Calu3 (cell line): ENCODE measurements at regions not wholly inside any gene's neighbourhood (a gene's known extent, or its start where the extent isn't known, plus 50 kb on each side); places are given as distances from the start of the nearest gene placed in this dataset.

Experiments used
- BruUV-seq: library from RNA; stranded (reverse); fragments of 400-500 nt; replicated peaks from 2 replicates; lab custom pipeline; 2021; lab: Mats Ljungman, UMichigan
- CTCF ChIA-PET: fragments of 300-600 bp; sonication (Branson Sonifier 250); formaldehyde crosslinking; loops from one replicate; lab custom pipeline; 2022; ENCODE audit warnings: antibody characterized with exemption; lab: Charles Lee
- DNase-seq: peaks from one replicate; pipeline ENCODE4 v3.0.0; 2022
- H3K27ac Mint-ChIP-seq: one replicate; pipeline ENCODE4 v1.8.0; 2022; ENCODE audit warnings: mixed read lengths; ENCODE audit not compliant: unreplicated experiment
- H3K27me3 Mint-ChIP-seq: one replicate; pipeline ENCODE4 v1.8.0; 2022; ENCODE audit warnings: mixed read lengths; ENCODE audit not compliant: unreplicated experiment
- H3K36me3 Mint-ChIP-seq: one replicate; pipeline ENCODE4 v1.8.0; 2022; ENCODE audit warnings: mild to moderate bottlenecking, moderate library complexity, mixed read lengths; ENCODE audit not compliant: insufficient read depth, unreplicated experiment
- H3K4me1 Mint-ChIP-seq: one replicate; pipeline ENCODE4 v1.8.0; 2022; ENCODE audit warnings: mild to moderate bottlenecking, low read depth, mixed read lengths; ENCODE audit not compliant: unreplicated experiment
- H3K4me3 Mint-ChIP-seq: one replicate; pipeline ENCODE4 v1.8.0; 2022; ENCODE audit warnings: mild to moderate bottlenecking, low read depth, moderate library complexity, mixed read lengths; ENCODE audit not compliant: unreplicated experiment
- H3K9me3 Mint-ChIP-seq: one replicate; pipeline ENCODE4 v1.8.0; 2022; ENCODE audit warnings: low read depth, mixed read lengths; ENCODE audit not compliant: unreplicated experiment
- CTCF ChIP-seq: fragments of 200-600 bp; IDR thresholded peaks from one replicate; pipeline ENCODE4 v1.8.0; 2022; ENCODE audit warnings: antibody characterized with exemption; ENCODE audit not compliant: unreplicated experiment
- intact Hi-C: fragments of 100-400 bp; cut with micrococcal nuclease; formaldehyde crosslinking; loops from one replicate; pipeline ENCODE4 v1.10.0; 2022; ENCODE audit not compliant: unreplicated experiment

DNA sequence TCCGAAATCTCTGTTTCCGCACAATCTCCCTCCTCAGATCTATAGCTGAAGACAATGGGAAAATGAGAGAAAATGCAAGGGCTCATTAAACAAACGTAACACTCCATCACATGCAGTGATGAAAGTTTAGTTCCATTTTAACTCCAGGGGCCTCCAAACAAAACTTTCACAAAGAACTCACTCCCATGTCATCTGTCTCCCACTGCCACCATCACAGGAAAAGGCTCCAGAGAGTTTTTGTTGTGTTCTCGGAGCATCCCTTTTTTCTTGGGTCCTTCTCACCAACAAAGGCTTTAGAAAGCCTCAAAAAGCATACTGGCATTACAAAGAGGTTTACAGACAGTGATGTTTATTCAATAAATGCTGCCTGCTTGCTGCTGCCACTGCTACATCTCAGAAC lies 339.6 kb downstream of the TPBG start:
- Mint-ChIP-seq H3K36me3 (no peaks in the 10 kb centered on the region), H3K4me3 (no peak overlapping the region), H3K27ac (no peak overlapping the region), H3K4me1 (no peaks in the 10 kb centered on the region), H3K9me3 (peaks cover 4% of the 10 kb centered on the region), H3K27me3 (no peaks in the 10 kb centered on the region)
- intact Hi-C loops: no loop called here
- TF ChIP-seq CTCF: no peak
- DNase-seq: no peak
- BruUV-seq: no TSS peak
- CTCF ChIA-PET: no interaction called here

GRCh38 chr6:82704045-82704444 lies 340.4 kb downstream of the TPBG start:
- CTCF ChIA-PET: no interaction called here
- Mint-ChIP-seq H3K36me3 (no peaks in the 10 kb centered on the region), H3K27me3 (no peaks in the 10 kb centered on the region), H3K9me3 (peaks cover 4% of the 10 kb centered on the region), H3K27ac (no peak overlapping the region), H3K4me1 (no peaks in the 10 kb centered on the region), H3K4me3 (no peak overlapping the region)
- TF ChIP-seq CTCF: no peak
- no peak for DNase-seq
- intact Hi-C loops: no loop called here
- no TSS peak for BruUV-seq

DNA sequence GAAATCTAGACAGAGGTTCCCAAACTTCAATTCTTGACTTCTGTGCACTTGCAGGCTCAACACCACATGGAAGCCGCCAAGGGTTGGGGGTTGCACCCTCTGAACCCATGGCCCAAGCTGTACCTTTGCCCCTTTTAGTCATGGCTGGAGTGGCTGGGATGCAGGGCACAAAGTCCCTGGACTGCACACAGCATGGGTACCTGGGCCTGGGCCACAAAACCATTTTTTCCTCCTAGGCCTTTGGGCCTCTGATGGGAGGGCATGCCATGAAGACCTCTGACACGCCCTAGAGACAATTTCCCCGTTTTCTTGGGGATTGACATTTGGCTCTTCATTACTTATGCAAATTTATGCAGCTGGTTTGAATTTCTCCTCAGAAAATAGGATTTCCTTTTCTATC lies 342.0 kb downstream of the TPBG start:
- Mint-ChIP-seq H3K9me3 (peaks cover 4% of the 10 kb centered on the region), H3K36me3 (no peaks in the 10 kb centered on the region), H3K4me3 (no peak overlapping the region), H3K4me1 (no peaks in the 10 kb centered on the region), H3K27ac (no peak overlapping the region), H3K27me3 (no peaks in the 10 kb centered on the region)
- no peak for TF ChIP-seq CTCF
- intact Hi-C loops: no loop called here
- CTCF ChIA-PET: no interaction called here
- BruUV-seq: no TSS peak
- no peak for DNase-seq

DNA sequence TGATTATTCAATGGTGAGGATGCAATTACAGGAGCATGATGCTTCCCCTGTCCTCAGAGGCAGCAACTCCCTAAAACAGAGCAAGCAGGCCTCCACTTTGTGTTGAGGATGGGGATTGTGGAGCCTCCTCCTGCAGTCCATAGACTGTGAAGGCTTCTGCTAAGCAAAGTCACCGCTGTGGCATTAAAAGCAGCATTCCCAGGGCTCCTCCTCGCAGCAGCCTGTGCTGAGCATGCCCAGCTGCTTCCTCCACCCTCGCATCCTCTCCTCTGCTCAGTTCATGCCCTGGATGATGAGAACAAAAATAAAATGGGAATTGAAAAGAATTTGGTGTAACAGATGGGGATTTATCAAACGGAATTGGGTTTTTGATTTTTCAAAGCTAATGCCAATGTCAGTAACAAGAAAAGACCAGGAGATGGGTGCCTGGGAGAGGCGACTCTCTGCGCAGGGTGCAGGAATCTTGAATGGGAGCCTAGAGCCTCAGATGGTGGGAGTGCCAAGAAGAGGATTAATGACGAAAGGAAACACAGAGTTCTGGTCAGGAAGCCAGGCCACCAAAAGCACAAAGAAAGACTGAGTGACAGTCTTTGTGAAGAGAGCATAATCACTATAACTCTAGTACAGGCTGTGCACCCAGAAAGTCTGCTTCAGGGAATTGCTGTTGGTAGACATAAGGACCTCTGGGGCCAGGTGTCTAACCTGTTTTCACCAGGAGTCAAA lies 347.6 kb downstream of the TPBG start:
- no TSS peak for BruUV-seq
- DNase-seq: no peak
- H3K27me3 Mint-ChIP-seq: peaks cover 8% of the 10 kb centered on the region
- no peak overlapping the region for H3K4me3 Mint-ChIP-seq
- no peaks in the 10 kb centered on the region for H3K36me3 Mint-ChIP-seq
- H3K4me1 Mint-ChIP-seq: no peaks in the 10 kb centered on the region
- no peak overlapping the region for H3K27ac Mint-ChIP-seq
- peaks cover 8% of the 10 kb centered on the region for H3K9me3 Mint-ChIP-seq
- intact Hi-C loops: no loop called here
- CTCF ChIA-PET: no interaction called here
- TF ChIP-seq CTCF: no peak
